ENCODE measurements at regions not wholly inside any gene's neighbourhood (a gene's known extent, or its start where the extent isn't known, plus 50 kb on each side); places are given as distances from the start of the nearest gene placed in this dataset.

DNA sequence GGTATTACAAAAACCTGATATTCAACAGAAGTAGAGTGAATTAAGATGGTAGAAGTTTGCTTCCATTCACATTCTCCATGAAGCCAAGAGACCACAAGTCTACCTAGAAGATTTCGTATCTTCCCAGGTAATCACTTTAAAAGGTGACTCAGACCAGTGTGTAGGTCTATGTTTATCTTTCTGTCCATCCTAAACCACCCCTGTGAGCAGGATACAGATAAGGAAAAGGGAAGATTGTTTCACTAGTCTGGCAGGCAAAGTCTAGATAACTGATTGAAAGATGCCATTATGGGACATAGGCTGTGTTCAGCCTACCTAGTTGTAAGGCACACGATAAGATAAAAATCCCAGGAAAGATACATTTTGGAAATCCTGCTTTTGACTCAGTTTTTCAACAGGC is 244.3 kb upstream of the NWD2 start:
- TF ChIP-seq, protein P1, sequence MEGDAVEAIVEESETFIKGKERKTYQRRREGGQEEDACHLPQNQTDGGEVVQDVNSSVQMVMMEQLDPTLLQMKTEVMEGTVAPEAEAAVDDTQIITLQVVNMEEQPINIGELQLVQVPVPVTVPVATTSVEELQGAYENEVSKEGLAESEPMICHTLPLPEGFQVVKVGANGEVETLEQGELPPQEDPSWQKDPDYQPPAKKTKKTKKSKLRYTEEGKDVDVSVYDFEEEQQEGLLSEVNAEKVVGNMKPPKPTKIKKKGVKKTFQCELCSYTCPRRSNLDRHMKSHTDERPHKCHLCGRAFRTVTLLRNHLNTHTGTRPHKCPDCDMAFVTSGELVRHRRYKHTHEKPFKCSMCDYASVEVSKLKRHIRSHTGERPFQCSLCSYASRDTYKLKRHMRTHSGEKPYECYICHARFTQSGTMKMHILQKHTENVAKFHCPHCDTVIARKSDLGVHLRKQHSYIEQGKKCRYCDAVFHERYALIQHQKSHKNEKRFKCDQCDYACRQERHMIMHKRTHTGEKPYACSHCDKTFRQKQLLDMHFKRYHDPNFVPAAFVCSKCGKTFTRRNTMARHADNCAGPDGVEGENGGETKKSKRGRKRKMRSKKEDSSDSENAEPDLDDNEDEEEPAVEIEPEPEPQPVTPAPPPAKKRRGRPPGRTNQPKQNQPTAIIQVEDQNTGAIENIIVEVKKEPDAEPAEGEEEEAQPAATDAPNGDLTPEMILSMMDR (IDR thresholded peaks at IDR 0.05): no peak
- TF ChIP-seq POLR2A (IDR thresholded peaks at IDR 0.05): no peak
